NCI-H748 treated with DMSO at 0.1 percent for 48 hours (cell line): ENCODE measurements at regions not wholly inside any gene's neighbourhood (a gene's known extent, or its start where the extent isn't known, plus 50 kb on each side); places are given as distances from the start of the nearest gene placed in this dataset.
"Not testable (repeated sequence)": the region's sequence is repeated elsewhere in the genome, so short reads cannot be mapped to it uniquely, and the experiment has no call there.

ENCODE experiments used
- DNase-seq: peaks from one replicate; lab custom pipeline; 2025; lab: John Stamatoyannopoulos, UW

DNA sequence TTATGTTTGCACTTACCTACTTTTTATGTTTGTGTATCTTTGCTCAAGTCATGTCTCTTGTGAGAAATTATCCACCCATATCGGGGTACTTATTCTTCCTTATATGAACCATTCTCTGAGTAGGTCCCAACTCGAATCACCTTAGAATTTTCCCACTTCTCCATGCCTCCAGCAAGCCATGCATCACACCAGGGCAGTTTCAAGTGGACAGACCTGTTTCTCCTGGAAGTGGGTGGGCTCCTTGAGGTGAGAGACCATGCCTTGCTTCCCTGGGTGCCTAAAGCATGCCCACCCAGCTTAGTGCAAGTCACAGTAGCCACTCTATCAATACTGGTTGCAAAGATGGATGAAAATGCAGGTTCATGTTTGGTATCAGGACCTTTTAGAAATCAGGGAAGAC, 187.2 kb downstream of the KIT start:
- no peak for DNase-seq

DNA sequence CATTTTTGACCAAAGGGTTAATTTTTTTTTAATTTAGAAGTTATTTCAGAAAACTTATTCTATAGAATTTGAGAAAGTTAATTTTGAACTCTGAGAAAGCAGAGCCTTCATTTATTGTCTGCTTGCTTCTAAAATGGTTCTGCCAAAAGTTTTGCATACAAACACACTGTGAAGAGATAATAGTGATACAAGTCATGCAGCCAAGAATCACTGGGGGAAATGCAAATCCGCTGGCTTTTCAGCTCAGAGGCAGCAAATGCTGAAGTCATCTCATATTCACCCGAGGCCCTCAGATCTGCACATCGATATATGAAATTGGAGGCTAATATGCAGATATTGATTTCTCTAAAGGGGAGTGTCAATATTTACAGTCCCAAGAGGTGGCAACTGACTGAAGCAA, 186.2 kb downstream of the KIT start:
- DNase-seq: no peak

DNA sequence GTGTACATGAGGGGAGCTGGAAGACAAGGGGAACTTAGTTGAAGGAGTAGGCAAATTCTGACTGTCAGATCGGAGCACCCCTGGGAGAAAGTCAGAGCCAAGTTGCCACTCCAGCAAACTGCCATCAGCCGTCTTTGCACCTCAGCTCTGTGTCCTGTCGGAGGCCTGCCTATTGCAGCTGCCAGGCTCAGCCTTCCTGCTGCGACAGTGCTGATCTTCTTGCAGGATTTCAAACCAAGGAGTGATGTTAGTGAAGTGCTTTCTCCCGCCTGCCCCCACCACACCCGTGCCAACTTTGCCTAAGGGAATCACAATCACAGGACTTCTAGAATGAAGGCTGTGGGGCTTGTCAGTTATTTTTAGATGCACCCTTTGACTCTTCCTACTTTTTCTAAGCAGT, 185.3 kb downstream of the KIT start:
- no peak for DNase-seq

DNA sequence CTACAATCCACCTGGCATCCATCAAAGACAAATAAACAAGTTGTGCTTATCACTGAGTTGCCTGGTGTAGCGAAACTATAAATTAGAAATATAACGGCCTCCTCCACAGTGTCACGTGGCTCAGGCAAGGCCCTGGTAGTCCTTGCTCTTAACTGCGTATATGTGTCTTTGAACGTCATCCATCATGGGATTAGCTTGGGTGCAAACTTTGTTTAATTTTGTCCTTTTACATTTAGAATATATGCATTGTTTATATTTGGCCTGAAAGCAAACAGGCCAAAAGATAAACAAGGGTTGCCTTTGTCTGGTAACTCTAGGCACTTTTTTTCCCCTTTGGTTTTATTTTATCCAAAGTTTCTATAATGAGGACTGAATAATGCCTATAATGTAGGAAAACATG, 184.9 kb downstream of the KIT start:
- DNase-seq: no peak

DNA sequence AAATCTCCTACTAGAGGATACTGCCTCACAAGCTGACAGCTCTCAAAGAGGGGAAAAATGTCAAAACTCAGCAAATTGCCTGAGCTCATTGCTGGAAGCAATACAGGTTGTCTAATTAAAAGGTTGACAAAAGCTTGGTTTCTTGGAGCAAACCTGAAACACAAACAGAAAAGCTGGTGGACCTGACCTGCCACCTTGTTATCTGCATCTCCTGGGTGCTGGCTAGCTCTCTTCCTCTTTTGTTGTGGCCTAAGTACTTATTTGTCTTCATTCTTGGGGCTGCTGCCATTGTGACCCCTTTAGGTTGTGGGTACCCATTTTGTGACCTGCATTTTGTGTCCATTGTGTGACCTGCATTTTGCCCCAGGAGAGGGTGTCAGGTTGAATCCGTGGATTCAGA, 184.5 kb downstream of the KIT start:
- no peak for DNase-seq

DNA sequence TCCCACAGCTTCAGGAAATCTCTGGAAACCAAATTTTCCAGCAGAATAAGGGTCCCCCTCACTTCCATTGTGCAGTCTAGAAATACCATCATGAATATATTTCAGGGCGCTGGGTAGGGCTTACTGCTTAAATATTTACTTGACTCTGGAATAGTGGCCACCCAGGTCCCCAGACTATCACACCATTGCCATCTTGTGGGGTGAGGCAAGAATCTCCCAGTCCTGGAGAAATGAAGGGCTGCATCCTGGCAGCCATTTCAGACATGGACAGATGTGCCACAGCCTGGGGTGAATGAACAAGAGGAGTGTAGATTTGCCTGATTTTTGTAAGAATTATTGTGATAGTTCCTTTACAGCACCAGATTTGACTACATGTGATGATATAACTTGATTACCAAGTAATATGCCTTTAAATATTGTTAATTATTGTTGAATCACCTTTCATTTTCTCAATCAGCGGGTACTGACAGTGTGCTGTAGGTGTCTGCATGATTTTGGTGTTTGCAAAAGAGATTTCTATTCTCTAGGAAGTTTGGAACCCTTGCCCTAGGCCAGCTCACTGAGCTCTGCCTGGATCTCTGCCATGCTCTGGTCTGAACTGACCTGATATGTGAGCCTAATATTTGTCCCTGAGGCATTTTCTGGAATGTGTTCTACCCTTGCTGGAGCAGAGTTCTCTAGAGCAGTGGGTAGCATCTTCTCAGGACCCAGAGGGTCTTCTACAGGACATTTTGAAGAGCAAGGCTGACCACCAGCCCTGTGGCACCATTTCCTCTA, 183.4 kb downstream of the KIT start:
- DNase-seq: no peak

DNA sequence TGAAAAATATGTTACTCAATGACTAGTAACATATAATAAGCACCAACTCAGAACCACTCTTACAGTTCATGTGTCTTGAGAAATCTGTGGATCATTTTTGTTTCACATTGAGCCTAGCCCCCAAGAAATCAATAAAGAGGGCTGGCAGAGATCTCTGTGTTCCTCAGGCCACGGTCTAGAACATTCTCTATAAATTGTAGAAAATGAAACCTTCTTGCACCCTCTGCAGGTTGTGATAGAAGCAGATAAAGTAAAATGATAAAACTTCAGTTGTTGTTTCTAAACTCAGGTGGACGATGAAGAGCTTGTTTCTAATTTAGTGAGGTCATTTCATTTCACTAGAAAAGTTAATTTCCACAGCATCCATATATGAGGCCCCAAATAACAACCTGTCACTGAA, 182.7 kb downstream of the KIT start:
- no peak for DNase-seq

DNA sequence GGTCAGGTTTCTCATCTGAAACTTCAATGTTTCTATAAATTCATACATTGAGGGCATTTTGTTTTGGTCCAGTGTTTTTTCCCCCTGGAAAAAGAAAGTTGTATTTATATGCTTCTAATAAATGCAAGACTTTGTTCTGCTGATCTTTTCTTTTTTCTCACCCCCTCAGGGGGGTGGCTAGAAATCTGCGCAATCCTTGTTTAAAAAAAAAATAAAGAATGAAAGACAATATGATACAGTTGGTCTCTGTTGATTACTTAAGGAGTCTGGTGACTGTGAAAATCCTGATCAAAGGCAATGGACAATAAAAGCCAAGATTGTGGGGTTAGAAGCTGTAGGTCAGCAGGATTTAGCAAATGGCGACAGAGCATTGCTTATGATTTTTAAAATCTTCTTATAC, 180.5 kb downstream of the KIT start:
- no peak for DNase-seq

DNA sequence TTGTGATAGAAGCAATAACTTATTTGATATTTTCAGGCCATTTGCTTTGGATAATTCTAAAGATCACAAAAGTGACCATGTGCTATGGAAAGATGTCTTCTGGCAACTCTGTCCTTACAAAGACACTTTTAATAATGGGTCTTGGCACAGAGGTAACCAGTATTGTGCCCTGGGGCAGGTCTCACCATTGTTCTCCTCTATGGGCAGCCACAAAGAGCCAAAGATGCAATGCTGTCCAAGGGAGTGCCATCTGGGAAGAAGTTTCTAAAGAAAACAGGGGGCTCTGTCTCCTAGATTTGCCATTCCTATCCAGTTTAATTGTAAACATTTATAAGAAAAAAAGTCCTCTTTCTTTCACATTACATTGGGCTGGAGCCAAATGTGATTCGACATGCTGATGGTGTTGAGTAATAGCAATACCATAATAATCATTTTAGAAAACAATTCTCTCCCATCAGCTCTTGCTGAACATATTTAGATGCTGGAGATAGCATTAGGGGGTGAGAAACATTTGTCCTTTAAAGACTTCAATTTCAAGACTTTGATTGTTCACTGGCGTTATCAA, 179.9 kb downstream of the KIT start:
- DNase-seq: no peak

DNA sequence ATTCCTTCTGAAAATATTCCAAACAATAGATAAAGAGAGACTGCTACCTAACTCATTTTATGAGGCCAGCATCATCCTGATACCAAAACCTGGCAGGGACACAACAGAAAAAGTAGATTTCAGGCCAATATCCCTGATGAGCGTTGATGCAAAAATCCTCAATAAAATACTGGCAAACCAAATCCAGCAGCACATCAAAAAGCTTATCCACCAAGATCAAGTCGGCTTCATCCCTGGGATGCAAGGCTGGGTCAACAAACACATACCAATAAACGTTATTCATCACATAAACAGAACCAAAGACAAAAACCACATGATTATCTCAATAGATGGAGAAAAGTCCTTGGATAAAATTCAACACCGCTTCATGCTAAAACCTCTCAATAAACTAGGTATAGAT, 170.6 kb downstream of the KIT start:
- not testable (repeated sequence) for DNase-seq

DNA sequence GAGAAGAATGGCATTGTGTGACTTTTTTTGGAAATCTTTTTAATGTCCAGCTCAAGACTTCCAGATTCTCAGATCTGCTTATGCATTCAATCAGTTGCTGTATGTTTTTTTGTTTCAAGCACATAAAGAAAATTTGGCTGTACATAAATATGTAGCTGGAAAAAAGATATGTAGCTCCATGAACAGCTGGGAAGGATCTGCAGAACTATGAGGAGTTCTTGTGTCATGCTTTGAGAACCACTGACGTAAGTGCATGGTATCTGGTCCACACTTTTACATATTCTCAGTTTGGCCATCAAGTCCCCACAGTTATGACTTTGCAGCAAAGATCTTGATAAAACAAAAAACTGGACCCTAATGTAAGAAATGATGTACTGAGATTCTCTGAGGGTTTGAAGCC, 165.9 kb downstream of the KIT start:
- DNase-seq: no peak

DNA sequence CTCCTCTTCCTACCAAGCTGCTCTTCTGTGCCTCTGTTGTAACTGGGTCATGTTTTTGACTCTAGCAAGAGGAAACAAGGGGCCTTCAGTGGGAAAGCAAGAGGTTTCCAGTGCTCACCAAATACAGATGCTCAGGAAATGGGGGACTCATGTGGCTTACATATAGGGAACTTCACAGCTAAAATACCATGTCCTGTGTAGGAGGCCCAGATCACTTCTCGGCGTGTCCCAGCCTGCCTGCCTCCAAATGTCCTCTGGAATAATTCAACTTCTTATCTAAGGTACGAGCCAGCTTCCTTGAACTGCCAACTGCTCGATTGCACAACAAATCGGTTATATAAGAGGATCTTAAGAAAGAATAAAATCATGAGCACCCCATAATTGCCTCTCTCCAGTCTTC, 161.3 kb downstream of the KIT start:
- no peak for DNase-seq

DNA sequence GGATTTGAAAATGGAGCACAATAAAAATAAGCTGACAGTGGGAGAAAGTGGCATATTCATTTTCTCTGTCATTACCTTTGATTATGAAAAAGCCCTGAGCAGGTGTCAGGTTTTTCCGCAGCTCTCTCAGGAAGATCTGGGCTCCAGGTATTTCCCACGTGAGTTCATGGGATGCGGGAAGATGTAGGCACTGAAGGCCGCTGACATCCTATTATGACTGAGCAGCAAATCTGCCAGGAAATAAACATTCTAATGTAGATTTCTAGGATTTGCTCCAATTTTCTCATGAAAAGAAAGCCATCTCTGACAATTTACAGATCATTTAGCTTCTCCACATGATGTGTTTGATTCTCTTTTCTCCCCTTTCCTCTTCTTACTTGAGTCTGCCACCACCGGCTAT, 160.7 kb downstream of the KIT start:
- DNase-seq: no peak

DNA sequence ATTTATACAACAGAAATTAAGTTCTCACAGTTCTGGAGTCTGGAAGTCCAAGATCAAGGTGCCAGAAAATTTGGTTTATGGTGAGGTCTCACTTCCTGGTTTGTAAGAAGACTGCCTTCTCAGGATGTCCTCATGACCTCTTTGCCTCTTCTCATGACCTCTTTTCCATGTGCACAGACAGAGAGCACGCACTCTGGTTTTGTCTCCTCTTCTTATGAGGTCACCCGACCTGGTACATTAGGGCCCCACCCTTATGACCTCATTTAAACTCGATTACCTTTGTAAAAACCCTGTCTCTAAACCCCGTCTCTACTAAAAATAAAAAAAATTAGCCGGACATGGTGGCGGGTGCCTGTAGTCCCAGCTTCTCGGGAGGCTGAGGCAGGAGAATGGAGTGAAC, 155.9 kb downstream of the KIT start:
- DNase-seq: no peak

DNA sequence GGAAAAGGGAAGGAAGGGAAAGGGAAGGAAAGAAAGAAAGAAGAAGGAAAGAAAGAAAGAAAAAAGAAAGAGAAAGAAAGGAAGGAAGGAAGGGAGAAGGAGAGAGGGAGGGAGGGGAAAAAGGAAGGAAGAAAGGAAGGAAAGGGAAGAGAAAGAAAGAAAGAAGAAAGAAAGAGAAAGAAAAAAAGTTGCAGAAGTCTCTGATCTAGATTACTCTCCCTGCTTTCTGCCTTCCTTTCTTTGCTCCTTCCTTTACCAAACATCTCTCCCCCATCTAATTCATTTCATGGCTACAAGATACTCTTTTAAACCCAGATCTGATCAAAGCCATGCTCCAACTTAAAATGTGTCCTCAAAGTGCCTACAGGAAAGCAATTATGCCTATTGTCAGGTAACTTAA, 148.6 kb downstream of the KIT start:
- DNase-seq: no peak

DNA sequence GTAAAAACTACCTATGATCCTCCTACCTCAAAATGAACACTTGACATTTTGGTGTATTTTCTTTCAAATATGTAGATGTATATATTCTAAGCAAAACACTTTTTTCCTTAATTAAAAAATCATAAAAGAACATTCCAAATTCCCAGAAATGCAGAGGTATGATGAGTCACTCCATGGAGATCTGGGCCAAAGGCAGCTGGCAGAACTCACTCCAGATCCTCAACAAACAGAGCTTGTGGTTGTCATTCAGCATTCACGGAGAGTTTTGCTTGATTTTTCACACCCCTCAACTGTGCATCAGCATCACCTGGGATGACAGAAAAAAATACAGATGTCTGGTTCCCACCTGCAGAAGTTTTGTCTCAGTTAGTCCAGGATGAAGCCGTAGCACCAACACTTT, 144.6 kb downstream of the KIT start:
- no peak for DNase-seq

DNA sequence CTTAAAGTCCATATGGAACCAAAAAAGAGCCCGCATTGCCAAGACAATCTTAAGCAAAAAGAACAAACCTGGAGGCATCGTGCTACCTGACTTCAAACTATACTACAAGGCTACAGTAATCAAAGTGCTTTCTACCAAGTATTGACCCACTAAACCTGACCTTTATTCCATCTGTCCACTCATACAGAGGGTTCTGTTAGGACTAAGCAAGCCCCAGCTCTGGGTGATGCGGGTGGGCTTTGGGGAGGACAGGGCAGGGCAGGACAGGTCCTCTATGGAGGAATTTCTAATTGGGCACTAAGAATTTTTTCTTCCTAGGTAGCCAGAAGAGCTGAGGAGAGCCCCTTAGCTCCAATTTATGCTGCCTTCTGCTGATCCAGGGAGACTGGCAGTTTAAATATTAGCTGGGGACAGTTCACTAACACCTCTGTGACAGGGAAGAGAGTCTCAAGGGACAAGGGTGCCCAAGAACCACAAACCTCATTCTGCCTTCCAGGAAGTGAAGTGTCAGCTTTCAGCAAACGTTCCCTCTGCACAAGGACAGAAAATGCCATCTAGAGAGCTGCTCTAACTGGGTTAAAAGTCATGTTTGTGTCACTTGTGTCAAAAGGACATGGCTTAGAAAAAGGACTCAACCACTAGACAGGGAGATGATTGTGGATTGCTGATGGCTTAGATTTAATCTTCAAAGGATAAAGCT, 143.2 kb downstream of the KIT start:
- no peak for DNase-seq

DNA sequence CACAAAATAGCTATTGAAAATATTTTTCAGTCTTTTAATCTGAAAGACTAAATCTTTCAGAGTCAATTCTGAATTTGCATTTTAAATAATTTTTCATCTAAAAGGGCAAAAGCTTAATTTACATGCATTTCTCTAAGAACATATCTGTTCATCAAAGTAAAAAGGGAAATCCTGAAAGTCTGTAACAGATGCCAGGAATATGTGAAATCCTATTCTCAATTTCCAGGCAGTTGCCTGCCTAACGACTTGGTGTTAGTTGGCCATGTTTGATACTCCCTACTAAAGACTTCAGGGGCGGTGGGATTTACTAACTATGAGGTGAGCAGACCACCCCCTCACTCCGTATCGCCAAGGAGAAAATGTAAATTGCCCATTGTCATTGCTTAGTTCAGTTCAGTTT, 136.8 kb downstream of the KIT start:
- DNase-seq: no peak

DNA sequence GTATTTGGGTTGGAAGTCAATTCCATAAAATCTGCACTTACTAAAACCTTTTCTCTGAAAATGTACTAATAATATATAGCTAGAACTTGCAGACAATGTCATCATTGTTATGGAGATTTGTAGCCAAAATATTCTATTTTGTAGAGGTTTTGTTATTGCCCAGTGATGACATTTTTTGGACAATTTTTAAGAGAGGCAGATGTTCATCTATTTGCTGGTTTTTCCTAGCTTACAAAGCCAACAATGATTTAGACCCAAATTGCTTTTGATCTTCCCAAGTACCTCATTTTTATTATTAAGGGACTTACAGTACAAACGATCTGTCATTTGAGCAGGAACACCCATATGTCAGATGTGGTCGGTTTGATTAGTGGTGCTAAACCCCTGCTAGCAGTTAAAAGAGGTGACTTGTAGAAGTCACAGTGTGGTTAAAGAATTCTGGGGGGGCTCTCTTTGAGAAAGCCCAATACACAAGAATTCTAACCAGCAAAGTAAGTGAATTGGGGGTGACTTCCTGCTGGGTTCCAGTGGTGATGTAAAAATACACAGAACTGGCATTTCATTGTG, 136.2 kb downstream of the KIT start:
- no peak for DNase-seq
